ENCODE measurements at regions not wholly inside any gene's neighbourhood (a gene's known extent, or its start where the extent isn't known, plus 50 kb on each side); places are given as distances from the start of the nearest gene placed in this dataset.
"Not testable (repeated sequence)": the region's sequence is repeated elsewhere in the genome, so short reads cannot be mapped to it uniquely, and the experiment has no call there.

GRCh38 chr4:137468836-137469235, 63.5 kb downstream of the PCDH18 start:
- FAIRE-seq, result no peak

- FAIRE-seq, result no peak
Measured at GRCh38 chr4:137467537-137467936, 64.8 kb downstream of the PCDH18 start.

- FAIRE-seq, result no peak
Measured at GRCh38 chr4:137463377-137464003, 68.8 kb downstream of the PCDH18 start.

DNA sequence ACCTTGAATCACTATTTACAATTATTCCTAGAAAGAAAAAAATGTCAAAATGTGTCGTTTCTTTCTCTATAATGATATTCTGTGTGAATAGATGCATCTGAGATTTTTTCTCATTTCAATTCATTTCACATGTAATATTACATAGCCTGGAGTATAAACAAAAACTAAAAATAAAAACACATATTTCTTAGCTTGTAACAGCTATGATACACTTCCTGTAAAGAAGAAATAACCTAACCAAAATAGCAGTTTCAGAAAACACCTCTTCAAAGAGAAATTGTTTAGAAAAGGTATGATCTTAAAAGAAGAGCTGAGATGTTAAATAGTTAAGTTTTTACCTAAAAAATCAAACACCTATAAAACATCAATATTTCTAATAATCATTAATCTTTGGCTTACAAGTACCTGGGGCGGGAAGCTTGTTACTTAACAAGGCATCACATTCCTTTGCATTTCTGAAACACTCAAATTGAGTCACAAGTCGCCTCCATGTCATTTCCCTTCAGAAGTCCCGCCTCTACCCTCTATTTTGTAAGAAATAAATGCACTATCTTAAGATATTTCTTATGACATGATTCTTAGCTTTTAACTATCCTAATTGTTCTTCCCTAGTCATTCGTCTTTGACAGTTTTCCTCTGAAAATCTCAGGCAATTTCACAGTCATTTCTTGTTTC, 76.5 kb downstream of the PCDH18 start:
- FAIRE-seq, result no peak

GRCh38 chr4:137454767-137455166, 77.5 kb downstream of the PCDH18 start:
- FAIRE-seq, result no peak

- FAIRE-seq, result no peak
Measured at GRCh38 chr4:137452799-137453198, 79.5 kb downstream of the PCDH18 start.

GRCh38 chr4:137451172-137451825, 81.0 kb downstream of the PCDH18 start:
- FAIRE-seq, result no peak

DNA sequence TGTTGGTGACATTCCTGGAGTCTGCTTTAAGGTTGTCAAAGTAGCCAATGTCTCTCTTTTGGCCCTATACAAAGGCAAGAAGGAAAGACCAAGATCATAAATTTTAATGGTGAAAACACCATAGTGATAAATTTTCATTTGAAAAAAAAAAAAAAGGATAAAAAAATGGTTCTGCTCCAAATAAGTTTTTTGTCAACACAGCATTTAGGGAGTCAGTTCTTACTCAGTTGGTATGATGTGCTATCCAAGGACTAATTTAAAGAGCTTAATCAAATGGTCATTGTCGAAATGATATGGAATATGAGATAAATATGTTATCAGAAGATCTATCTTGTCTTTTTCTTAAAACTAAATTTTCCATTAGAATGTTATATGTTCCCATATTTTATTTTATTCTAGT, 83.9 kb downstream of the PCDH18 start:
- FAIRE-seq, result no peak

DNA sequence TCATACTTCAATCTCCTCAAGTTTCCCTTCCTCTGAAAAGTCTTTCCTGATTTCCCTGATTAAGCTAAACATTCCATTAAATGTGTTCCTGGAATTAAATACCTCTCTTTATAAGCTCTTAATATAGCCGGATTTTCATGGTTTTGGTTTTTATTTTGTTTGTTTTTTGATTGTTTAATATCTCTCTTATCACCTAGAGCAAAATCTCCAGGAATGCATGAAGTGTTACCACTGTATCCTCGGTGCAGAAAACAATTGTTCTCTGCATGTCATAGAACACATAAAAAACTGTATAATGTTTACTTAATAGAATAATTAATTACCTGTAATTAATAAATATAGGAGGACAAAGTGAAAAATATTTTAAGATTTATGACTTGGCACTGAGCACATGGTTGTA, 86.2 kb downstream of the PCDH18 start:
- FAIRE-seq, result no peak

DNA sequence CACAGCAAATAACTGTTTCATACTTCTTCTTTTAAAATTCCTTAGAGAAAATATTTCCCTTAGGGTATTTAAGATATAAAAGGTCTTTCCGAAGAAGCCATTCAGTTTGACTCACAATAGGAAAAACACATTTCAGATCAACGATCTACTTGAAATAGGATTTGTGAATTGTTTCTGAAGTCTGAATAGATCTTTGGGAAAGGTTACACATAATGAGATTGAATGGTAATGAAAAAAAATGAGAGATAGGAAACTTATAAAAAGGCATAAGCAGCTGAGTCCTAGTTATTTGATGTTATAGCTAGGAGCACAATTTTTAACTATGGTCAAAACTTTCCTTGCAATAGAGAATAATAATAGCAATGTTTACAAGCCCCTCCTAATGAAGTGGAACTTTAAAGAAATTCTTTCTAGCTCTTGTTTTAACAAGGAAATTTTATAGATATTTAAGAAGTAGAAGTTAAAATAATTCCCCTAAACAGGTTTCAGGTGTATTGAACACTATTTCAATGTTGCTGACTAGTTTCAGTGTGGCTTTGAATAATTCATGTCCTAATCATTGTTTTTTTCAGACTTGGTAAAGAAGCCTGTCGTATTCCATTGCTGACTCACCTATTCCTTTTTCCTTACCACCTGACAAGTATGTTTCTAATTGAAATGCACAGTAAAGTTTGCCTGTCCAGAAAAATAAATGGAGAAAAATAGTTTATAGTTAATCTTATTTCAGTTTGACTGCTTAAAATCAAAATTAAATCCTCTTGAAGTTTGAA, 89.1 kb downstream of the PCDH18 start:
- no peak for FAIRE-seq

DNA sequence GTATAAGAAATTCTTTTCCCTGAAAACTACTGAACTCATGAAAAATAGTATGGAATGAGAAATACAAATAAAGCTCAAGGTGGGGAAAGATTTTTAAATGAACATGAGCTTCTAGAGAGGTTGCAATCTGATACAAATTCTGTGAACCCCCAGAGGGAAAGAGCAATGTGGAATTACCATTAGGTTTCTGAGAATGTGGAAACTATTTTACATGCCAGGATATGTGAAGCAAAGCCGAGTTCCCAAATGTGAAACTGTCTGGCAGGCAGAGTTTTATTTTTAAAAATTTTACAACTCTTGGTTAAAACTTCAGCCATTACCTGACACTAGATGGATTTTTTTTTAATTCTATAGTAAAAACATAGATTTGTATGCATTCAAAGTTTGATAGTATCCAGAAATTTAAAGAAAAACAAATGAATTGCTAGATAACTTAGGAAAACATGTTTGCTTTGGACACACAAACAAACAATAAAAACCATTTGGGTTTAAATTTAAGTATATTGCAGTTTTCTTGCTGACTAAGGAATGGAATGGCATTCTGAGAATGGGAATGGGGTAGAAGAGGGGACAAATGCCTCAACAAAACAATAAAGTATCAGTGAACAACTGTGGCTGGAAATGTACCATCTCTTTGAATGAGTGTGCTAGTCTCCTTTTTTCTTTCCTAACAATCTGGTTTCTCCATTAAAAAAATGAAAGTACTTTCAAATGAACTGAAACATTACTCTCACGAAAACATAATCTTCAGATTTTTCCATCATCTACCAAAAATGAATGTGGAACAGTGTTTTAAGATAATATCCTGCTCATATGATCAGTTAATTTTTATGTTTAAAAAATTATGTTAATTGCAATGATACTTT, 99.6 kb downstream of the PCDH18 start:
- FAIRE-seq, result no peak

DNA sequence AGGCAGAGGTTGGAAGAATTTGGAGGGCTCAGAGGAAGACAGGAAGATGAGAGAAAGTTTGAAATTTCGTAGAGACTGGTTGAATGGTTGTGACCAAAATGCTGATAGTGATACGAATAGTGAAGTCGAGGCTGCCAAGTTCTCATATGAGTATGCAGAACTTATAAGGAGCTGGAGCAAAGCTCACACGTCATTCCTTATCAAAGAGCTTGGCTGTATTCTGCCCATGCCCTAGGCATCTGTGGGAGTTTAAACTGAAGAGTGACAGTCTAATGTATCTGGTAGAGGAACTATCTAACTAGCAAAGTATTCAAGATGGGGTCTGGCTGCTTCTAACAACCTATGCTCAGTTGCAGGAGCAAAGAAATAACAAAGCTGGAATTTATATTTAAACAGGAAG, 102.1 kb downstream of the PCDH18 start:
- no peak for FAIRE-seq

GRCh38 chr4:137427411-137427810, 104.9 kb downstream of the PCDH18 start:
- no peak for FAIRE-seq

GRCh38 chr4:137425281-137425680, 107.0 kb downstream of the PCDH18 start:
- no peak for FAIRE-seq

GRCh38 chr4:137422666-137423065, 109.6 kb downstream of the PCDH18 start:
- FAIRE-seq, result no peak

DNA sequence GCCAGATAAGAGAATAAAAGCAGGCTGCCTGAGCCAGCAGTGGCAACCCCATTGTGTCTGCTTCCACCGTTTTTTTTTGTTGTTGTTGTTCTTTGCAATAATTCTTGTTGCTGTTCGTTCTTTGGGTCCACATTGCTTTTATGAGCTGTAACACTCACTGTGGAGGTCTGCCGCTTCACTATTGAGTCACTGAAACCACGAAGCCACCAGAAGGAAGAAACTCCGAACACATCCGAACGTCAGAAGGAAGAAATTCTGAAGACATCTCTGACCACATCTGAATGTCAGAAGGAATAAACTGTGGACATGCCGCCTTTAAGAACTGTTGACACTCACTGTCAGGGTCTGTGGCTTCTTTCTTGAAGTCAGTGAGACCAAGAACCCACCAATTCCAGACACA, 110.5 kb downstream of the PCDH18 start:
- FAIRE-seq, result no peak

GRCh38 chr4:137420901-137421396, 111.3 kb downstream of the PCDH18 start:
- no peak for FAIRE-seq

- FAIRE-seq, result no peak
Measured at GRCh38 chr4:137417676-137418075, 114.6 kb downstream of the PCDH18 start.

DNA sequence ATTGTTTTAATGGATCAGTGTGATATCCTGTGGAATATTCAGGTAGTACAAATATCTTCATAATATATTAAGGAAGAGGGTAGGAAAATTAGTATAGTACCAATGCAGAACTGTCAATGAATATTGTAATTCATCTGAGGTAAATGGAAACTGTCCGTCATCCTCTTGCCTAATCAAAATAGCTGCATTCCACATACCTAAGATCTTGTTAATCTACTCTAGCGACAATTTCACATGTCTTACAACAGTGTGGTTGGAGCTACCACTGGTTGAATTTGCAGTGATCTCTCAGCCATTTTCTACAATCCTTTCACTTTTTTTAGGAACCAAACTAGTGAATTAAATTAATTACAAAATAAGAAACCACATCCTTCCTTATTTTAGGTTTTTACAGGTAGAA, 117.5 kb downstream of the PCDH18 start:
- FAIRE-seq, result no peak

- no peak for FAIRE-seq
Measured at GRCh38 chr4:137408527-137409177, 123.6 kb downstream of the PCDH18 start.

DNA sequence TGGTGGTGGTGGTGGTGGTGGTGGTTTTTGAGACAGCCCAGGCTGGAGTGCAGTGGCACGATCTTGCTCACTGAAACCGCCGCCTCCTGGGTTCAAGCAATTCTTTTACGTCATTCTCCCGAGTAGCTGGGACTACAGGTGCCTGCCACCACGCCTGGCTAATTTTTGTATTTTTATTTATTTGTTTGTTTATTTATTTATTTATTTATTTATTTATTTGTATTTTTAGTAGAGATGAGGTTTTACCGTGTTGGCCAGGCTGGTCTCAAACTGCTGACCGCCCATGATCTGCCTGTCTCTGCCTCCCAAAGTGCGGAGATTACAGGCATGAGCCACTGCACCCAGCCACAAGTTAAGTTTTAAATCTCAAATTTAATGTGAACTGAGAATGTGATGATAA, 126.5 kb downstream of the PCDH18 start:
- FAIRE-seq, result not testable (repeated sequence)

DNA sequence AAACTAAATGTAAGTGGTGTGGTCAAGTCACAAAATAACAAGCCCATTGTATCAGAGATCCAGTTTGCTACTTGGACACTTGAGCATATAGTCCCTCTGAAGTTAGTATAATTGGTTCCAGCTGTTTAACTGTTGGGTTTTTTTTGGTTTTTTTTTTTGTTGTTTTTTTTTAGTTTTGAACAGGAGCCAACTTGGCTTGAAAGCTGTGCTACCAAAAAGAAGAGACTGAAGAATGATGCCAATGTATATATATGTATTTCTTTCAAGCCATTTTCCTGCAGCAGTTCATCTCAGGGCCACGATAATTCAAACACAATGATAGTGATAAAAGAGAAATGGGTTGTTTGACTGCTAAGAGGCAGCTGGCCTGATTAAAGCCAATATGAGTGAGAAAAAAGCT, 138.3 kb downstream of the PCDH18 start:
- no peak for FAIRE-seq
